ENCODE measurements at regions not wholly inside any gene's neighbourhood (a gene's known extent, or its start where the extent isn't known, plus 50 kb on each side); places are given as distances from the start of the nearest gene placed in this dataset.

GRCh38 chr1:38293567-38293966 lies 247.0 kb upstream of the POU3F1 start:
- TF ChIP-seq CTCF (conservative IDR thresholded peaks at IDR 0.05 in 1 of 2, IDR thresholded peaks at IDR 0.05 in 1 of 2; ENCODE audit: low read depth in 1 of 2, low read length in 2 of 2) (no peak), EZH2 (IDR thresholded peaks at IDR 0.05; ENCODE audit: low read length, missing control alignments) (no peak)

Data from fibroblast of lung (primary cell).